Esophagus squamous epithelium (tissue), 4 donors: ENCODE measurements at regions not wholly inside any gene's neighbourhood (a gene's known extent, or its start where the extent isn't known, plus 50 kb on each side); places are given as distances from the start of the nearest gene placed in this dataset.

Experiments used
- POLR2A ChIP-seq, 4 donors: fragments of 450-650 bp; IDR thresholded peaks; one replicate each; pipeline ENCODE4 v1.6.1; 2017; ENCODE audit warnings: antibody characterized with exemption in 4 of 4, mild to moderate bottlenecking in 4 of 4, moderate library complexity in 3 of 4
- TF ChIP-seq, protein P1 (sequence below), 6 experiments: fragments of 450-650 bp in 4 of 6; fragments of 200-600 bp in 2 of 6; sonication (generic) in 2 of 6; IDR thresholded peaks; one replicate each; pipeline ENCODE4 v1.5.1; 2016 to 2019; ENCODE audit warnings: antibody characterized with exemption in 6 of 6, mild to moderate bottlenecking in 4 of 6, moderate library complexity in 4 of 6

DNA sequence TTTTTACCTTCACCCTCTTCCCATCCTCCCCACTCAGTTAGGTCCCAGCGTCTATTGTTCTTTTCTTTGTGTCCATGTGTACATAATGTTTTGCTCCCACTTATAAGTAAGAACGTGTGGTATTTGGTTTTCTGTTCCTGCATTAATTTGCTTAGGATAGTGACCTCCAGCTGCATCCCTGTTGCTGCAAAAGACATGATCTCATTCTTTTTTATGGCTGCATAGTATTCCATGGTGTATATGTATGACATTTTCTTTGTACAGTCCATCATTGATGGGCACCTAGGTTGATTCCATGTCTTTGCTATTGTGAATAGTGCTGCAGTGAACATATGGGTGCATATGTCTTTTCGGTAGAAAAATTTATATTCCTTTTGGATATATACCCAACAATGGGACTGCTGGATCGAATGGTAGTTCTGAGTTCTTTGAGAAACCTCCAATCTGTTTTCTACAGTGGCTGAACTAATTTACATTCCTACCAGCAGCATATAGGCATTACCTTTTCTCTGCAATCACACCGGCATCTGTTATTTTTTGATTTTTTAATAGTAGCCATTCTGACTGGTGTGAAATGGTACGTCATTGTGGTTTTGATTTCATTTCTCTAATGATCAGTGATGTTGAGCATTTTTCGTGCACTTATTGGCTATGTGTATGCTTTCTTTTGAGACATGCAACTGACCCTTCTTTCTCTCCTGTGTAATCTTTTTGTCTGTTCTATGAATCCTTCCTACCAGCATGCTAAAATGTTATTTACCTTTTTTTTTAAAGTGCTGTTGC is 279.7 kb upstream of the AMIGO2 start:
- TF ChIP-seq, protein P1, sequence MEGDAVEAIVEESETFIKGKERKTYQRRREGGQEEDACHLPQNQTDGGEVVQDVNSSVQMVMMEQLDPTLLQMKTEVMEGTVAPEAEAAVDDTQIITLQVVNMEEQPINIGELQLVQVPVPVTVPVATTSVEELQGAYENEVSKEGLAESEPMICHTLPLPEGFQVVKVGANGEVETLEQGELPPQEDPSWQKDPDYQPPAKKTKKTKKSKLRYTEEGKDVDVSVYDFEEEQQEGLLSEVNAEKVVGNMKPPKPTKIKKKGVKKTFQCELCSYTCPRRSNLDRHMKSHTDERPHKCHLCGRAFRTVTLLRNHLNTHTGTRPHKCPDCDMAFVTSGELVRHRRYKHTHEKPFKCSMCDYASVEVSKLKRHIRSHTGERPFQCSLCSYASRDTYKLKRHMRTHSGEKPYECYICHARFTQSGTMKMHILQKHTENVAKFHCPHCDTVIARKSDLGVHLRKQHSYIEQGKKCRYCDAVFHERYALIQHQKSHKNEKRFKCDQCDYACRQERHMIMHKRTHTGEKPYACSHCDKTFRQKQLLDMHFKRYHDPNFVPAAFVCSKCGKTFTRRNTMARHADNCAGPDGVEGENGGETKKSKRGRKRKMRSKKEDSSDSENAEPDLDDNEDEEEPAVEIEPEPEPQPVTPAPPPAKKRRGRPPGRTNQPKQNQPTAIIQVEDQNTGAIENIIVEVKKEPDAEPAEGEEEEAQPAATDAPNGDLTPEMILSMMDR (IDR thresholded peaks at IDR 0.05), result no peak
- TF ChIP-seq POLR2A (IDR thresholded peaks at IDR 0.05), result no peak
